ENCODE measurements at regions not wholly inside any gene's neighbourhood (a gene's known extent, or its start where the extent isn't known, plus 50 kb on each side); places are given as distances from the start of the nearest gene placed in this dataset.

- ChIA-PET RAD21 (ENCODE audit: low non-redundant PET in 1 of 2, low total read pairs in 2 of 2, uncharacterized antibody in 2 of 2, unreplicated experiment in 2 of 2) (no interaction called here), CTCF (no interaction called here), POLR2A (no interaction called here)
- Histone ChIP-seq H3K36me3 (ENCODE audit: control insufficient read depth in 1 of 2, insufficient read depth in 2 of 2, low read length in 2 of 2) (no peaks in the 10 kb centered on the region; a peak in 1 of 4 replicates), H3K9me2 (ENCODE audit: insufficient read depth) (no peaks in the 10 kb centered on the region), H3K4me3 (replicated peaks in 1 of 2; ENCODE audit: low read depth in 1 of 2, low read length in 2 of 2) (no peak overlapping the region), H3K9ac (ENCODE audit: low read length) (no peak overlapping the region), H3K27ac (ENCODE audit: low read depth, low read length) (no peak overlapping the region), H3K27me3 (ENCODE audit: insufficient read depth, low read length) (no peaks in the 10 kb centered on the region), H4K20me1 (ENCODE audit: insufficient read depth) (no peaks in the 10 kb centered on the region), H3K79me2 (ENCODE audit: insufficient read depth, low read length) (no peaks in the 10 kb centered on the region), H3K4me1 (ENCODE audit: control insufficient read depth in 1 of 2, insufficient read depth in 2 of 2, low read length in 2 of 2) (no peaks in the 10 kb centered on the region), H3K9me3 (ENCODE audit: control insufficient read depth in 1 of 2, insufficient read depth in 1 of 2, low read depth in 1 of 2, low read length in 2 of 2) (no peaks in the 10 kb centered on the region), H3K4me2 (ENCODE audit: low read length) (no peak overlapping the region), H2AFZ (ENCODE audit: low read depth, low read length, poor library complexity, severe bottlenecking) (no peak overlapping the region)
- intact Hi-C loops (cut with micrococcal nuclease), result loop anchor here (10.0 kb wide), 1 partner anchor 415 kb away; no protein-coding TSS in a partner anchor
- DNase-seq (ENCODE audit: low read depth, low spot score), result no peak
- no TSS peak for BruUV-seq (replicated peaks)
- no peak for ATAC-seq
- TF ChIP-seq TCF7L2 (IDR thresholded peaks at IDR 0.05; ENCODE audit: borderline replicate concordance, extremely low read depth, insufficient read depth, insufficient read length) (no peak), SRF (IDR thresholded peaks at IDR 0.05; ENCODE audit: low read depth) (no peak), JUND (IDR thresholded peaks at IDR 0.05) (no peak), EZH2 (IDR thresholded peaks at IDR 0.05) (no peak), ELF1 (IDR thresholded peaks at IDR 0.05; ENCODE audit: borderline replicate concordance, low read depth) (no peak), POLR2AphosphoS5 (IDR thresholded peaks at IDR 0.05; ENCODE audit: low read depth, low read length) (no peak), ZNF274 (IDR thresholded peaks at IDR 0.05; ENCODE audit: low read depth, low read length) (no peak), YY1 (IDR thresholded peaks at IDR 0.05; ENCODE audit: extremely low read depth, insufficient replicate concordance, low read depth, low read length) (no peak), SP1 (IDR thresholded peaks at IDR 0.05; ENCODE audit: low read depth) (no peak), CEBPB (IDR thresholded peaks at IDR 0.05; ENCODE audit: low read depth) (no peak), MAX (IDR thresholded peaks at IDR 0.05) (no peak), POLR2A (IDR thresholded peaks at IDR 0.05; ENCODE audit: borderline replicate concordance, extremely low read depth, insufficient read depth, insufficient read length) (no peak), EZH2phosphoT487 (IDR thresholded peaks at IDR 0.05; ENCODE audit: borderline replicate concordance) (no peak), FOSL1 (IDR thresholded peaks at IDR 0.05; ENCODE audit: low read depth) (no peak), CBX3 (IDR thresholded peaks at IDR 0.05; ENCODE audit: low read depth) (no peak), RAD21 (IDR thresholded peaks at IDR 0.05; ENCODE audit: low read depth) (no peak), ZFX (IDR thresholded peaks at IDR 0.05) (no peak)
- TF ChIP-seq, protein P1, sequence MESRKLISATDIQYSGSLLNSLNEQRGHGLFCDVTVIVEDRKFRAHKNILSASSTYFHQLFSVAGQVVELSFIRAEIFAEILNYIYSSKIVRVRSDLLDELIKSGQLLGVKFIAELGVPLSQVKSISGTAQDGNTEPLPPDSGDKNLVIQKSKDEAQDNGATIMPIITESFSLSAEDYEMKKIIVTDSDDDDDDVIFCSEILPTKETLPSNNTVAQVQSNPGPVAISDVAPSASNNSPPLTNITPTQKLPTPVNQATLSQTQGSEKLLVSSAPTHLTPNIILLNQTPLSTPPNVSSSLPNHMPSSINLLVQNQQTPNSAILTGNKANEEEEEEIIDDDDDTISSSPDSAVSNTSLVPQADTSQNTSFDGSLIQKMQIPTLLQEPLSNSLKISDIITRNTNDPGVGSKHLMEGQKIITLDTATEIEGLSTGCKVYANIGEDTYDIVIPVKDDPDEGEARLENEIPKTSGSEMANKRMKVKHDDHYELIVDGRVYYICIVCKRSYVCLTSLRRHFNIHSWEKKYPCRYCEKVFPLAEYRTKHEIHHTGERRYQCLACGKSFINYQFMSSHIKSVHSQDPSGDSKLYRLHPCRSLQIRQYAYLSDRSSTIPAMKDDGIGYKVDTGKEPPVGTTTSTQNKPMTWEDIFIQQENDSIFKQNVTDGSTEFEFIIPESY (IDR thresholded peaks at IDR 0.05; ENCODE audit: extremely low read depth, insufficient replicate concordance, low read length), result no peak
- TF ChIP-seq, protein P2, sequence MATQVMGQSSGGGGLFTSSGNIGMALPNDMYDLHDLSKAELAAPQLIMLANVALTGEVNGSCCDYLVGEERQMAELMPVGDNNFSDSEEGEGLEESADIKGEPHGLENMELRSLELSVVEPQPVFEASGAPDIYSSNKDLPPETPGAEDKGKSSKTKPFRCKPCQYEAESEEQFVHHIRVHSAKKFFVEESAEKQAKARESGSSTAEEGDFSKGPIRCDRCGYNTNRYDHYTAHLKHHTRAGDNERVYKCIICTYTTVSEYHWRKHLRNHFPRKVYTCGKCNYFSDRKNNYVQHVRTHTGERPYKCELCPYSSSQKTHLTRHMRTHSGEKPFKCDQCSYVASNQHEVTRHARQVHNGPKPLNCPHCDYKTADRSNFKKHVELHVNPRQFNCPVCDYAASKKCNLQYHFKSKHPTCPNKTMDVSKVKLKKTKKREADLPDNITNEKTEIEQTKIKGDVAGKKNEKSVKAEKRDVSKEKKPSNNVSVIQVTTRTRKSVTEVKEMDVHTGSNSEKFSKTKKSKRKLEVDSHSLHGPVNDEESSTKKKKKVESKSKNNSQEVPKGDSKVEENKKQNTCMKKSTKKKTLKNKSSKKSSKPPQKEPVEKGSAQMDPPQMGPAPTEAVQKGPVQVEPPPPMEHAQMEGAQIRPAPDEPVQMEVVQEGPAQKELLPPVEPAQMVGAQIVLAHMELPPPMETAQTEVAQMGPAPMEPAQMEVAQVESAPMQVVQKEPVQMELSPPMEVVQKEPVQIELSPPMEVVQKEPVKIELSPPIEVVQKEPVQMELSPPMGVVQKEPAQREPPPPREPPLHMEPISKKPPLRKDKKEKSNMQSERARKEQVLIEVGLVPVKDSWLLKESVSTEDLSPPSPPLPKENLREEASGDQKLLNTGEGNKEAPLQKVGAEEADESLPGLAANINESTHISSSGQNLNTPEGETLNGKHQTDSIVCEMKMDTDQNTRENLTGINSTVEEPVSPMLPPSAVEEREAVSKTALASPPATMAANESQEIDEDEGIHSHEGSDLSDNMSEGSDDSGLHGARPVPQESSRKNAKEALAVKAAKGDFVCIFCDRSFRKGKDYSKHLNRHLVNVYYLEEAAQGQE (IDR thresholded peaks at IDR 0.05; ENCODE audit: low read depth), result no peak
- TF ChIP-seq, protein P3, sequence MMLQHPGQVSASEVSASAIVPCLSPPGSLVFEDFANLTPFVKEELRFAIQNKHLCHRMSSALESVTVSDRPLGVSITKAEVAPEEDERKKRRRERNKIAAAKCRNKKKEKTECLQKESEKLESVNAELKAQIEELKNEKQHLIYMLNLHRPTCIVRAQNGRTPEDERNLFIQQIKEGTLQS (IDR thresholded peaks at IDR 0.05), result no peak
Observed at GRCh38 chr3:153590051-153590450, 428.0 kb downstream of the RAP2B start.

Data from HCT116 (cell line).